Stimulated activated CD4-positive, alpha-beta T cell treated with anti-CD3 and anti-CD28 coated beads, Interleukin-15, amount 100 ng/mL, for 24 hours (primary cell): ENCODE measurements at regions not wholly inside any gene's neighbourhood (a gene's known extent, or its start where the extent isn't known, plus 50 kb on each side); places are given as distances from the start of the nearest gene placed in this dataset.
"Not testable (repeated sequence)": the region's sequence is repeated elsewhere in the genome, so short reads cannot be mapped to it uniquely, and the experiment has no call there.

Experiments
- DNase-seq: peaks from one replicate; pipeline ENCODE4 v3.0.0-alpha.2; 2020

- DNase-seq = no peak
Observed at GRCh38 chr19:27971869-27972268, 1241.1 kb downstream of the UQCRFS1 start.

DNA sequence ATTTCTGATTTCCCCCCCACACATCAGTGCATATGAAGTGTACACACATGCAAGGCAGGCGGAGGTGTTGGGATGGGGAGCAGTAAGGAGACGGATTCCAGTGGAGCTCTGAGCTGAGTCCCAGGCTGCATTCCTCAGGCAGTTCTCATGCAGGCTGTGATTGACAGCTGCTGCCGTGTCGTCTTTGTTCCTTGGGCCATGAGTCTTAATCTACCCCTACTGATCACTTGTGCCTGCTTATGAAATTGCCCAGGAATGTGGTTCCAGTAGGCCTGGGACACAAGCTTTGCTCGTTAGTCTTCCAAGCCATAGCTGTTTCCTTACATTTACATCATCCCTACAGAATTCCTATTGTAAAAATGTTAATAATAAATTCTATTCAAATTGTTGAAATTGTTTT is 1241.9 kb downstream of the UQCRFS1 start:
- DNase-seq = no peak

DNA sequence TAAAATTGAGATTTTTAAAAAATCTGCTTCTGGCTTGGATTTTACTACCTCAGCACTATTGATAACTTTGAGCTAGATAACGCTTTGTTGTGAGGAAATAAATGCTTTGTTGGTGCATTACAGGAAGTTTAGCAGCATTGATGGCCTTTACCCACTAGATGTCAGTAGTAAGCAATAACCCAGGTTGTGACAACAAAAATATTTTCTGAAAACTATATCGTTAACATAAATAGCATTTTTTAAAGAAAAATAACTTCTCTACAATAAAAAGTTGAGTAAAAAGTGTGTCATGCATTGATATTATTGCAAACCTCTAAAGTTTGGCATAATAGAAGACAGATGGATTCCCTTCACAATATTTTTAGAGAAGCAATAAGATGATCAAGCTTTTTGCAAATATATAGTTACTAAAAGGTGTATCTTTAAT is 1246.5 kb downstream of the UQCRFS1 start:
- DNase-seq = no peak

GRCh38 chr19:27964185-27964584 is 1248.8 kb downstream of the UQCRFS1 start:
- no peak for DNase-seq

GRCh38 chr19:27962264-27962663 is 1250.7 kb downstream of the UQCRFS1 start:
- no peak for DNase-seq

DNA sequence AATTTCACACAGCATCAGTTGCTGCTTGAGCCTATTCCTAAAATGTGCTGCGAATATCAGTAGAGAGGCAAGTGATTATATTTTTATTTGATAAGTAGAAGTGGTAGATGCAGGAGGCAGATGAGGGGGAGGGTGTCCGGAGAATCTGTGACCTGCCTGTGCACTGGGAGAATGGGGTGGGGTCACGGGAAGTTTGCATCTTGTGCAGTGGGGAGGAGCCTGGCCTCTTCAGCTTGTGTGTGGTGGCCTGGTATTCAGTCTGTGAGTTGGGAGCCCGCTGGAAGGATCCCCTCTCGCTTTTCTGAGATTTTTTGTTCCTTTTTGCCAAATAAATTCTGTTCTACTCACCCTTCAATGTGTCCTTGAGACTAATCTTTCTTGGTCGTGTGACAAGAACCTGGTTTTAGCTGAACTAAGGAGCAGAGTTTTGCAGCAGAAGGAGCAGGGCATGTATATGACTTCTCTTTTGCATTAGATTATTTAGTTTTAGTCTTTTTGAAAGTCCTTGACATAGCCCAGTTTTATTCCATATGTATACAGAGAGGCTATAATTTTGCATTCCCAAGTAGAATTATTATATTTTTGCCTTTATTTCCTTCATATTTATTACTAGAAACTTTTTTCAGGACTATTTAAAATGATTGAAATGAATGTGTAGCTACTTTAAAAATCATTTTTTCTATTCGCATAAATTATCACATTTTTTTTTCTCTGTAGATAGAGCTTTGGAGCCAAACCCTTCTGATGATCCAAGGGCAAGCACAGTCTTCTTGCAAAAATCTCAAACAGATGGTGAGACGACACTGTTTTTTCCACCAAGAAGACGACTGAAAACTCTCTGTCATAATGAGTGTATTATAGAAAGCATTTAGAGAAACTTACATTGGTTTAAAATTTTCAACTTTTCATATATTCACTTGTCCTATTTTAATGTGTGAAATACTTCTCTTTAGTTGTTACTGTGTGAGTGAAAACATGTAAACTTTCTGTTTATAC is 1257.2 kb downstream of the UQCRFS1 start:
- no peak for DNase-seq

DNA sequence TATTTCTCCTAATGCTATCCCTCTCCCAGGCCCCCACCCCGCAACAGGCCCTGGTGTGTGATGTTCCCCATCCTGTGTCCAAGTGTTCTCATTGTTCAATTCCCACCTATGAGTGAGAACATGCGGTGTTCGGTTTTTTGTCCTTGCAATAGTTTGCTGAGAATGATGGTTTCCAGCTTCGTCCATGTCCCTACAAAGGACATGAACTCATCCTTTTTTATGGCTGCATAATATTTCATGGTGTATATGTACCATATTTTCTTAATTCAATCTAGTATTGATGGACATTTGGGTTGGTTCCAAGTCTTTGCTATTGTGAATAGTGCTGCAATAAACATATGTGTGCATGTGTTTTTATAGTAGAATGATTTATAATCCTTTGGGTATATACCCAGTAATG is 1270.3 kb downstream of the UQCRFS1 start:
- DNase-seq = not testable (repeated sequence)

- no peak for DNase-seq
Observed at GRCh38 chr19:27936139-27936538, 1276.8 kb downstream of the UQCRFS1 start.

- DNase-seq = no peak
Observed at GRCh38 chr19:27935669-27936068, 1277.3 kb downstream of the UQCRFS1 start.

DNA sequence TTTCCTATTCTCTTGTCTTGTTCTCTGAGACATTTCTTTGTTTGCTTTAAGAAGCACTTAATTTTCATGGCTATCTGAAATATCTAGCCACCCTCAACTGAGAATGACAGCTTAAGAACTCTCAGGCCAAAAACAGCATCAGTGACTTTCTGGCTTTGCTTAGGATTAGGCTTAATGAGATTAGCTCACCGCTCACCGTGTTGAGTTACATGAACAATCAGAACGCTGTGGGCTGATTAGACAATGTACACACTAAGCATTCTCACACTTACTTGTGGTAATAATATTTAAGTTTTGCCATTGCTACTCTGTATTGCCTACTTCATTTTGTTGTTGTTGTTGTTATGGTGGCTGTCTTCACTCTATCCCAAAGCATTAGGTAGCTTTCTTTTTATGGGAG is 1283.6 kb downstream of the UQCRFS1 start:
- no peak for DNase-seq

DNA sequence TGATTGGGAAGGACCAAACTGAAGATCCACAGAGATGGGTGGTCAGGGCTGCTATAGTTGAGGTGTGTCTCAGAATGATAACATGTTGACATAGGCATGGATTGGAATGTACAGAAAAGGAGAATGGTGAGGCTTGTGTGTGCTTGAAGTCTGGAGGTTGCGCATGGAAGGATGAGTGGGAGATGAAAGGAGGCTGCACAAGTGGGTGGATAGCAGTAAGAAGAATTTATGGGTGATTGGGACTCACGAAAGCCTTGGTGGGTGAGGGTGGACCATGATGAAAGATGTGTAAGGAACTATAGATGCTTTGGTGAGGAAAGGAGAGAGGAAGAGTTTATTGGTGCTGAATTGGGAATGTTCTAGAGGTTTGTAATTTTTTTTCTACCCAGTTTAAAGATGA is 1287.7 kb downstream of the UQCRFS1 start:
- DNase-seq = no peak

GRCh38 chr19:27922970-27923369 is 1290.0 kb downstream of the UQCRFS1 start:
- no peak for DNase-seq

GRCh38 chr19:27920774-27921173 is 1292.2 kb downstream of the UQCRFS1 start:
- DNase-seq = no peak

DNA sequence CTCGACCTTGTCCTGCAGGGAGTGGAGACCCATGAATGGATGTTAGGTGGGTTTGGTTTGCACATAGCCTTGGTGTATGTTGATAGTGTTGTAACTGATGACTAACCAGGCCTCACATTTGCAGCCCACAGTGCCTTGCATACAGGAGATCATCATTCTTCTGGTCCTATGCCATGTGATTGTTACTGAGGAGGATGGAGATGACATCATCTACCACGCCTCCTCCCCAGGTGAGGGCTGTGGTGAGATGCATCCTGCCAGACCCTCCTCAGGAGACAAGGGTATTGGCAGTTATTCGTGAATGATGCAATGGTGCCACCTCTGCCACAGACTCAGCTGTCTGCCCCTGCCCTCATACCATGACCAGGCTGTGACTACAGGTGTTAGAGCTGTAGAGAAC is 1294.1 kb downstream of the UQCRFS1 start:
- no peak for DNase-seq

DNA sequence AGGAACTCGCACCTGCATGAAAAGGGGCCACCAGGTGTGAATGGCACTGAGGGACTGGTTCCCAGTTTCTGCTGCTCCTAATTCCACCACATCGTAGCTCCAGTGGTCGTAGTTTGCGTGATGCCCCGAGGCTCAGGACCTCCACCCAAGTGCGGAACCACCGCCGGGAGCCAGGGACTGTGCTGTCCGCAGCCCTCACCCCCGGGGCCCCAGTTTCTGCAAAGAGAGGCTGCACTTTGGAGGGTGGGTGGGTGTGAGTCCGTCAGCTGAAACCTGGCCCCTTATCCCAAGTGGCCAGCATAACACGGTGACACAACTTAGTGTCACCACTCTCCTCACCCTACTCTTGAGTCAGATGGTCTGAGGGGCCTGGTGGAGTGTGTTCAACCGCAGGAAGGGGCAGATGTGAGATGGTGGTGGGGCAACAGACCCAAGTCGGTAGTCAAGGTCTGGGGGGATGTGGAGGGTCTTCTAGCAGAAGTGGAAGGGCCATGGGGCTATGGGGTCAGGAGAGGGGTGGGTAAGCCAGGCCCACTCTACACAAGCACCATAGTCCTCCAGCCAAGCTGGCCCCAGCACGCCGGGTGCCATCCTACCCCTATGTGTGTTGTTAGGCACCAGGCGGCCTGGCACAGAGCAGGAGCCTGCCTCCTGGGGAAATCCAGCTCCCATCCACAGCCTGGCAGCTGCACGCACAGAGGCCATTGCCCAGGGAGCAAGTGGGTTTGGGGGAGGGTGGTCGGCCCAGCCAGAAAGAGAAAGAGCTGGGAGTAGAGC is 1301.6 kb downstream of the UQCRFS1 start:
- DNase-seq = no peak

GRCh38 chr19:27909861-27910260 is 1303.1 kb downstream of the UQCRFS1 start:
- DNase-seq = no peak

DNA sequence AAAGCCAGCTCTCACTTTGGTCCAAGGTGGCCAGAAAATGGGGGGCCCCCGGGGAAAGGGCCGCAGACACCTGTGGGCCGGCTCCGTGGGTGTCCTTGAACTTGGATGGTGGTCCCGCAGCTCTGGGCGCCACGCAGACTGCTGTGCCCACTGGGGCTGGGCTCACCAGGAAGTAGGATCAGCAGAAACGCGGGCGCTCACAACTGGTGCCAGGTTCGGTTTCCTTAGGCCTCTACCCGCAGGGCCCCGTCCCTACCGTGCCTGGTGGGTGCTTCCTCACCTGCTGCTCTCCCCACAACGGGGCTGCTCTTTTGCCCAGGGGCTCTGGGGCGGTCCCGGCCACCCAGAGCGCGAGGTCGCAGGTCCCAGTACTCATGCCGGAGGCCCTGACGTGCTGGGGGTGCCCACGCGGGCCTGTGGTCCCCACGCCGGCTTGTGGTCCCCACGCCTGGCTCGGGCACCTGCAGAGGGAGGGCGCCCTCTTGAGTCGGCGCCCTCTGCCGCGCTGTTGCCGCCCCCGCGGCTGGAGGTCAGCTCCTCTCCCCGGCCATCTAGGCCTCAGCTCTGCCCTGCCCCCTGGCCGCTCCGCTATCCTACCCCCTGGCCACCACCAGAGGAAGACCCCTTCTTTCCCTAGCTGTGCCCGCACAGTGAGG is 1303.6 kb downstream of the UQCRFS1 start:
- DNase-seq = no peak

DNA sequence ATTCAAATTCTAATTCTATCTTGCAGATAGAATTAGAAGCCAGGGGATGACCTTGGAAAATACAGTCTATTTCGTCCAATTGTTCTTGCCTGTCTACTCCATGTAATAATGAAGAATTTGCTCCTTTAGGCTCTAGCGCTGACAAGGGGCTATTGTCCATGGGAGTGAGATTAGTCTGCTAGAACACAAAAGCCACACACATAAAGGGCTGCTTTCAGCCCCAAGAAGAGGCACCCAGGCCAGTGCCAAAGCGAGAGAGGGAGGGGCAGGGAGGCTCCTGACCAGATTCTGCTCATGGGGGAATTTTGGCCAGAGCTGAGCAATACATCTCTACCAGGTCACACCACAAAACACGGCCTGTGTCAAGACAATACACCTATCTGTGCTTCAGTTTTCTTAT is 1306.9 kb downstream of the UQCRFS1 start:
- DNase-seq = no peak

GRCh38 chr19:27905074-27905473 is 1307.9 kb downstream of the UQCRFS1 start:
- DNase-seq = no peak

- DNase-seq = no peak
Observed at GRCh38 chr19:27901078-27901477, 1311.9 kb downstream of the UQCRFS1 start.

- no peak for DNase-seq
Observed at GRCh38 chr19:27896091-27896490, 1316.9 kb downstream of the UQCRFS1 start.

DNA sequence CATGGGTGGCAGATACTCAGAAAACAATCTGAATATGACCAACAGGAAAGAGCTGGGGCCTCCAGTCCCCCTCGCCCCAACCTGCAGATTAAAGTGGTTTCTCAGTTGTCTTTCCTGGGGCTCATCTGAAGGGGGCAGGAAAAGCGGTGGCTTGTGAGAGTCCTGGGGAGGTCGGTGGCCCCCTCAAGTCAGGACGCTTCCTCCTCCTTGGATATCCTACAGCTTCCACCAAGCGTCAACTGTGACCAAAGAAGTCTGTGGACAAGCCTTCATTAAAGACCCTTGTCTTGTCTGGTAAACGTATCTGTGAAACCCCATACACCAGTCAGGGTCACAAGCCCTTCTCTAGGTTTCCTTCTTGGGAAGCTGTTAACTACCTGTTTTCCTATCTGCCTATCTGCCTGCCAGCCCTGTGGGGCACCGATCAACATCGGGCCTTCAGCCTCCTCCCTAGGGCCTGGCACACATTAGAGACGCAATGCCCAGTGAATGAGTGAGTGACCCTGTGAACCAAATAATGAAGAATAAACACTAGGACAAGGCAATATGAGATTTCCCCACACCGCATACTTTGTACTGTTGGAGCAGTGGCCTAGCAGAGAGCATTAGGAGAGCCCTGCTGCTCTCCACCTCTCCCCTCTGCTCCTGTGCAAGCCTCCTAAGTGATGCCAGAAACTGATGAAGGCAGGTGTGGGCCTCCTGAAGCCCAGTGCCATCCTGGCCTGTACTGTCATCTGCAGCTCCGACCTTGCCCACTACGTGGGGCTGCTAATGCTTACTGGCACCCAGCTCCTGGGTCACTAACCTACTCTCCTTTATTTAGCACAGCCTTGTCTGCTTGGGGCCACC is 1317.8 kb downstream of the UQCRFS1 start:
- no peak for DNase-seq
